ENCODE measurements at regions not wholly inside any gene's neighbourhood (a gene's known extent, or its start where the extent isn't known, plus 50 kb on each side); places are given as distances from the start of the nearest gene placed in this dataset.

GRCh38 chr22:49721211-49721763 is 106.4 kb downstream of the BRD1 start:
- no peaks in the 10 kb centered on the region for H3K36me3 ChIP-seq (replicated peaks in 1 of 2; ENCODE audit: control insufficient read depth in 2 of 2, insufficient read depth in 2 of 2, low read length in 2 of 2)
- H4K91ac ChIP-seq (ENCODE audit: low read depth, low read length, poor library complexity) = no peak overlapping the region
- no peak overlapping the region for H2BK5ac ChIP-seq (ENCODE audit: low read length)
- no peaks in the 10 kb centered on the region for H3K9me3 ChIP-seq (replicated peaks in 1 of 2; ENCODE audit: control insufficient read depth in 2 of 2, insufficient read depth in 1 of 2, low read depth in 1 of 2, low read length in 2 of 2)
- no peak overlapping the region for H3K27ac ChIP-seq (replicated peaks; ENCODE audit: low read length)
- no peak overlapping the region for H3K23ac ChIP-seq (ENCODE audit: low read depth, low read length, poor library complexity)
- no peak overlapping the region for H3K4me3 ChIP-seq (ENCODE audit: low read length in 2 of 2)
- H2BK15ac ChIP-seq (ENCODE audit: low read length) = no peak overlapping the region
- H3K27me3 ChIP-seq (ENCODE audit: control insufficient read depth in 3 of 3, insufficient read depth in 3 of 3, low read depth in 1 of 3, low read length in 3 of 3) = peaks cover 2 to 71% (median 22%) of the 10 kb centered on the region in 3 experiments
- no peaks in the 10 kb centered on the region for H3K4me1 ChIP-seq (ENCODE audit: control insufficient read depth in 2 of 2, insufficient read depth in 1 of 2, low read depth in 1 of 2, low read length in 2 of 2)
- H2BK12ac ChIP-seq (ENCODE audit: low read length) = no peak overlapping the region
- H2AK5ac ChIP-seq (ENCODE audit: low read depth, low read length) = no peak overlapping the region
- H2BK120ac ChIP-seq (ENCODE audit: low read depth, low read length) = no peak overlapping the region
- no peak overlapping the region for H3K4ac ChIP-seq (ENCODE audit: low read length)
- WGBS, 2 donors (ENCODE audit: extremely low coverage in 2 of 2, insufficient read length in 2 of 2, insufficient replicate concordance in 1 of 2) = no CpG with 5 or more reads among the region's 15 CpGs
- DNase-seq (ENCODE audit: low spot score) = no peak
- no peak overlapping the region for H3K9ac ChIP-seq (ENCODE audit: low read depth, low read length, poor library complexity)
- no peak overlapping the region for H4K8ac ChIP-seq (ENCODE audit: low read depth, low read length)
- H3K4me2 ChIP-seq (ENCODE audit: insufficient read depth, low read length, poor library complexity, severe bottlenecking) = no peak overlapping the region
- H3K14ac ChIP-seq (ENCODE audit: low read length) = no peak overlapping the region
- no peaks in the 10 kb centered on the region for H3K79me1 ChIP-seq (ENCODE audit: low read depth, low read length)
- no peak overlapping the region for H2AFZ ChIP-seq (ENCODE audit: low read length)
- H3K18ac ChIP-seq (ENCODE audit: low read length) = no peak overlapping the region

- Histone ChIP-seq H4K91ac (ENCODE audit: low read depth, low read length, poor library complexity) (no peak overlapping the region), H3K36me3 (replicated peaks in 1 of 2; ENCODE audit: control insufficient read depth in 2 of 2, insufficient read depth in 2 of 2, low read length in 2 of 2) (no peaks in the 10 kb centered on the region), H2BK12ac (ENCODE audit: low read length) (no peak overlapping the region), H3K18ac (ENCODE audit: low read length) (no peak overlapping the region), H3K9ac (ENCODE audit: low read depth, low read length, poor library complexity) (no peak overlapping the region), H3K4me2 (ENCODE audit: insufficient read depth, low read length, poor library complexity, severe bottlenecking) (no peak overlapping the region), H2BK120ac (ENCODE audit: low read depth, low read length) (no peak overlapping the region), H3K23ac (ENCODE audit: low read depth, low read length, poor library complexity) (no peak overlapping the region), H3K27ac (replicated peaks; ENCODE audit: low read length) (no peak overlapping the region), H3K4me1 (ENCODE audit: control insufficient read depth in 2 of 2, insufficient read depth in 1 of 2, low read depth in 1 of 2, low read length in 2 of 2) (no peaks in the 10 kb centered on the region), H3K4ac (ENCODE audit: low read length) (no peak overlapping the region), H3K14ac (ENCODE audit: low read length) (peak overlapping the region; percentile 66), H4K8ac (ENCODE audit: low read depth, low read length) (no peak overlapping the region), H2AFZ (ENCODE audit: low read length) (no peak overlapping the region), H2BK5ac (ENCODE audit: low read length) (no peak overlapping the region), H3K4me3 (ENCODE audit: low read length in 2 of 2) (no peak overlapping the region), H3K27me3 (ENCODE audit: control insufficient read depth in 3 of 3, insufficient read depth in 3 of 3, low read depth in 1 of 3, low read length in 3 of 3) (peaks cover 2 to 71% (median 16%) of the 10 kb centered on the region in 3 experiments), H3K9me3 (replicated peaks in 1 of 2; ENCODE audit: control insufficient read depth in 2 of 2, insufficient read depth in 1 of 2, low read depth in 1 of 2, low read length in 2 of 2) (no peaks in the 10 kb centered on the region), H3K79me1 (ENCODE audit: low read depth, low read length) (no peaks in the 10 kb centered on the region), H2BK15ac (ENCODE audit: low read length) (no peak overlapping the region), H2AK5ac (ENCODE audit: low read depth, low read length) (no peak overlapping the region)
- no CpG with 5 or more reads among the region's 18 CpGs for WGBS, 2 donors (ENCODE audit: extremely low coverage in 2 of 2, insufficient read length in 2 of 2, insufficient replicate concordance in 1 of 2)
- DNase-seq (ENCODE audit: low spot score) = no peak
Measured at GRCh38 chr22:49720279-49720959, 107.3 kb downstream of the BRD1 start.

GRCh38 chr22:49719046-49719445 is 108.6 kb downstream of the BRD1 start:
- H3K27ac ChIP-seq (replicated peaks; ENCODE audit: low read length) = no peak overlapping the region
- no peaks in the 10 kb centered on the region for H3K9me3 ChIP-seq (replicated peaks in 1 of 2; ENCODE audit: control insufficient read depth in 2 of 2, insufficient read depth in 1 of 2, low read depth in 1 of 2, low read length in 2 of 2)
- no peak overlapping the region for H2AK5ac ChIP-seq (ENCODE audit: low read depth, low read length)
- H3K9ac ChIP-seq (ENCODE audit: low read depth, low read length, poor library complexity) = no peak overlapping the region
- H4K8ac ChIP-seq (ENCODE audit: low read depth, low read length) = no peak overlapping the region
- no peak overlapping the region for H4K91ac ChIP-seq (ENCODE audit: low read depth, low read length, poor library complexity)
- H3K27me3 ChIP-seq (ENCODE audit: control insufficient read depth in 3 of 3, insufficient read depth in 3 of 3, low read depth in 1 of 3, low read length in 3 of 3) = peaks cover under 1 to 58% (median 5%) of the 10 kb centered on the region in 3 experiments
- H3K4me2 ChIP-seq (ENCODE audit: insufficient read depth, low read length, poor library complexity, severe bottlenecking) = no peak overlapping the region
- H3K4me1 ChIP-seq (ENCODE audit: control insufficient read depth in 2 of 2, insufficient read depth in 1 of 2, low read depth in 1 of 2, low read length in 2 of 2) = no peaks in the 10 kb centered on the region
- H3K23ac ChIP-seq (ENCODE audit: low read depth, low read length, poor library complexity) = no peak overlapping the region
- no CpG with 5 or more reads among the region's 10 CpGs for WGBS, 2 donors (ENCODE audit: extremely low coverage in 2 of 2, insufficient read length in 2 of 2, insufficient replicate concordance in 1 of 2)
- no peak overlapping the region for H2AFZ ChIP-seq (ENCODE audit: low read length)
- no peaks in the 10 kb centered on the region for H3K79me1 ChIP-seq (ENCODE audit: low read depth, low read length)
- H2BK5ac ChIP-seq (ENCODE audit: low read length) = peak overlapping the region; percentile 72
- H2BK120ac ChIP-seq (ENCODE audit: low read depth, low read length) = no peak overlapping the region
- DNase-seq (ENCODE audit: low spot score) = no peak
- no peaks in the 10 kb centered on the region for H3K36me3 ChIP-seq (replicated peaks in 1 of 2; ENCODE audit: control insufficient read depth in 2 of 2, insufficient read depth in 2 of 2, low read length in 2 of 2)
- H2BK15ac ChIP-seq (ENCODE audit: low read length) = no peak overlapping the region
- no peak overlapping the region for H3K4ac ChIP-seq (ENCODE audit: low read length)
- no peak overlapping the region for H3K4me3 ChIP-seq (ENCODE audit: low read length in 2 of 2)
- H2BK12ac ChIP-seq (ENCODE audit: low read length) = no peak overlapping the region
- H3K14ac ChIP-seq (ENCODE audit: low read length) = no peak overlapping the region
- no peak overlapping the region for H3K18ac ChIP-seq (ENCODE audit: low read length)

GRCh38 chr22:49718396-49718795 is 109.3 kb downstream of the BRD1 start:
- H3K4me1 ChIP-seq (ENCODE audit: control insufficient read depth in 2 of 2, insufficient read depth in 1 of 2, low read depth in 1 of 2, low read length in 2 of 2) = no peaks in the 10 kb centered on the region
- H3K4ac ChIP-seq (ENCODE audit: low read length) = no peak overlapping the region
- no peak overlapping the region for H3K23ac ChIP-seq (ENCODE audit: low read depth, low read length, poor library complexity)
- no peak overlapping the region for H2AFZ ChIP-seq (ENCODE audit: low read length)
- no peaks in the 10 kb centered on the region for H3K9me3 ChIP-seq (replicated peaks in 1 of 2; ENCODE audit: control insufficient read depth in 2 of 2, insufficient read depth in 1 of 2, low read depth in 1 of 2, low read length in 2 of 2)
- H3K18ac ChIP-seq (ENCODE audit: low read length) = no peak overlapping the region
- H3K14ac ChIP-seq (ENCODE audit: low read length) = no peak overlapping the region
- peak overlapping the region; percentile 72 for H2BK5ac ChIP-seq (ENCODE audit: low read length)
- H3K36me3 ChIP-seq (replicated peaks in 1 of 2; ENCODE audit: control insufficient read depth in 2 of 2, insufficient read depth in 2 of 2, low read length in 2 of 2) = no peaks in the 10 kb centered on the region
- peak overlapping the region; percentile 63 for H3K9ac ChIP-seq (ENCODE audit: low read depth, low read length, poor library complexity)
- no peak overlapping the region for H3K27ac ChIP-seq (replicated peaks; ENCODE audit: low read length)
- no peak overlapping the region for H2BK12ac ChIP-seq (ENCODE audit: low read length)
- H3K4me2 ChIP-seq (ENCODE audit: insufficient read depth, low read length, poor library complexity, severe bottlenecking) = no peak overlapping the region
- WGBS, 2 donors (ENCODE audit: extremely low coverage in 2 of 2, insufficient read length in 2 of 2, insufficient replicate concordance in 1 of 2) = no CpG with 5 or more reads among the region's 7 CpGs
- H3K27me3 ChIP-seq (ENCODE audit: control insufficient read depth in 3 of 3, insufficient read depth in 3 of 3, low read depth in 1 of 3, low read length in 3 of 3) = peaks cover 0 to 52% (median 0%) of the 10 kb centered on the region in 3 experiments
- DNase-seq (ENCODE audit: low spot score) = no peak
- peak overlapping the region in 1 of 2 donors; percentile 61 for H3K4me3 ChIP-seq (ENCODE audit: low read length in 2 of 2)
- no peak overlapping the region for H2AK5ac ChIP-seq (ENCODE audit: low read depth, low read length)
- no peaks in the 10 kb centered on the region for H3K79me1 ChIP-seq (ENCODE audit: low read depth, low read length)
- no peak overlapping the region for H4K91ac ChIP-seq (ENCODE audit: low read depth, low read length, poor library complexity)
- H2BK120ac ChIP-seq (ENCODE audit: low read depth, low read length) = no peak overlapping the region
- no peak overlapping the region for H2BK15ac ChIP-seq (ENCODE audit: low read length)
- H4K8ac ChIP-seq (ENCODE audit: low read depth, low read length) = no peak overlapping the region
